Erythroblast (primary cell): ENCODE measurements at regions not wholly inside any gene's neighbourhood (a gene's known extent, or its start where the extent isn't known, plus 50 kb on each side); places are given as distances from the start of the nearest gene placed in this dataset.

Experiments
- GATA1 ChIP-seq: IDR thresholded peaks from 2 replicates; pipeline ENCODE4 v1.6.1; 2011; ENCODE audit warnings: low read depth, mild to moderate bottlenecking, control low read depth, low read length, moderate library complexity
- POLR2A ChIP-seq: IDR thresholded peaks from 2 replicates; pipeline ENCODE4 v1.6.1; 2011; ENCODE audit warnings: mild to moderate bottlenecking, low read length

GRCh38 chr7:24510759-24511158, 62.5 kb upstream of the PALS2 start:
- TF ChIP-seq POLR2A (no peak), GATA1 (no peak)
